ENCODE measurements at regions not wholly inside any gene's neighbourhood (a gene's known extent, or its start where the extent isn't known, plus 50 kb on each side); places are given as distances from the start of the nearest gene placed in this dataset.

DNA sequence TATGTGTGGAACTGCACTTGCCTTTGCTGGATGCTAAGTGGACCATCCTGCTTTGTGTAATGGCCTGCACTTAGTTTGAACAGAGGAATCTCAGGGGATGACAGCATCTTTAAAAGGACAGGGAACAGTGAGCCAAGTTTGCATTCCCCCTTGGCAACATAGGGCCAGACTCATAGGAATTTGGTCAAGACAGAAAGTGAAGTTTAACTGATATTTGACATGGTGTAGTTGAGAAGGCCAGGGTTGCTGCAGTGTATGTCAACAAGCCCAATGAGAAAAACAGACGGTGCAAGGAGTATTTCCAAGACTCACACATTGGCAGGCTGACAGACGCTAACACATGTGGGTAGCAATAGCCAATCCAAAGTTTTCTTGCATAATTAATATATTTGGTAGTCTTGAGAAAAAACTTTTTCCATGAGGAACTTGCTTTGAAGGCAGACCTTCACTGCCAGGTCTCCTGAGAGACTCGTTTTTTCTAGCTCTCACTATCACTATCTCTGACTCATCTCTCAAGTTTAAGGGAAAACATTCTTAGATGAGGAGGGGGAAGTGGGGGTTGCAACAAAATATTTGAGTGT is 213.8 kb downstream of the IBTK start:
- TF ChIP-seq, protein P1, sequence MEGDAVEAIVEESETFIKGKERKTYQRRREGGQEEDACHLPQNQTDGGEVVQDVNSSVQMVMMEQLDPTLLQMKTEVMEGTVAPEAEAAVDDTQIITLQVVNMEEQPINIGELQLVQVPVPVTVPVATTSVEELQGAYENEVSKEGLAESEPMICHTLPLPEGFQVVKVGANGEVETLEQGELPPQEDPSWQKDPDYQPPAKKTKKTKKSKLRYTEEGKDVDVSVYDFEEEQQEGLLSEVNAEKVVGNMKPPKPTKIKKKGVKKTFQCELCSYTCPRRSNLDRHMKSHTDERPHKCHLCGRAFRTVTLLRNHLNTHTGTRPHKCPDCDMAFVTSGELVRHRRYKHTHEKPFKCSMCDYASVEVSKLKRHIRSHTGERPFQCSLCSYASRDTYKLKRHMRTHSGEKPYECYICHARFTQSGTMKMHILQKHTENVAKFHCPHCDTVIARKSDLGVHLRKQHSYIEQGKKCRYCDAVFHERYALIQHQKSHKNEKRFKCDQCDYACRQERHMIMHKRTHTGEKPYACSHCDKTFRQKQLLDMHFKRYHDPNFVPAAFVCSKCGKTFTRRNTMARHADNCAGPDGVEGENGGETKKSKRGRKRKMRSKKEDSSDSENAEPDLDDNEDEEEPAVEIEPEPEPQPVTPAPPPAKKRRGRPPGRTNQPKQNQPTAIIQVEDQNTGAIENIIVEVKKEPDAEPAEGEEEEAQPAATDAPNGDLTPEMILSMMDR (IDR thresholded peaks at IDR 0.05; ENCODE audit: unreplicated experiment): no peak
- Mint-ChIP-seq H3K36me3 (no peaks in the 10 kb centered on the region), H3K4me3 (no peak overlapping the region), H3K4me1 (peaks cover 7% of the 10 kb centered on the region), H3K9me3 (no peaks in the 10 kb centered on the region), H3K27me3 (ENCODE audit: low read depth) (no peaks in the 10 kb centered on the region), H3K27ac (no peak overlapping the region)
- no peak for DNase-seq (ENCODE audit: low spot score in 2 of 2, unreplicated experiment in 2 of 2)

DNA sequence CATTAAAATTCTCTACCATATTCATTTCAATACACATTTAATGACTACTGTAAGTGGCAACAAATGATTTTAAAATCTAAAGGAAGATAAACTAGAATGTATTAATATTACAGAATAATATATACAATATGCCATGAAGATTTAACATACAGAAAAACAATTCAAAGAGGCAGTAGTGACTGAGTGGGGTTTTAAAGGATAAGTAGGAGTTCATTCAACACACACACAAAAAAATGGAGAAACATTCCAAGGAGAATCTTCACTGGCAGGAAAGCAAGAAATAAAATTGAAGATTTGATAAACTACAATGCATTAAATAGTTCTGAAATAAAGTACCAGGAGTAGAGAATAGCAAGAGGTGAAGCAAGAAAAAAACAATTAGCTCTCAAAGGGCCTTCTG is 215.1 kb downstream of the IBTK start:
- no peak overlapping the region for H3K4me3 Mint-ChIP-seq
- H3K27ac Mint-ChIP-seq: no peak overlapping the region
- no peak for DNase-seq (ENCODE audit: low spot score in 2 of 2, unreplicated experiment in 2 of 2)
- H3K4me1 Mint-ChIP-seq: peaks cover 7% of the 10 kb centered on the region
- H3K27me3 Mint-ChIP-seq (ENCODE audit: low read depth): no peaks in the 10 kb centered on the region
- H3K36me3 Mint-ChIP-seq: no peaks in the 10 kb centered on the region
- TF ChIP-seq, protein P1 (IDR thresholded peaks at IDR 0.05; ENCODE audit: unreplicated experiment): no peak
- H3K9me3 Mint-ChIP-seq: no peaks in the 10 kb centered on the region

DNA sequence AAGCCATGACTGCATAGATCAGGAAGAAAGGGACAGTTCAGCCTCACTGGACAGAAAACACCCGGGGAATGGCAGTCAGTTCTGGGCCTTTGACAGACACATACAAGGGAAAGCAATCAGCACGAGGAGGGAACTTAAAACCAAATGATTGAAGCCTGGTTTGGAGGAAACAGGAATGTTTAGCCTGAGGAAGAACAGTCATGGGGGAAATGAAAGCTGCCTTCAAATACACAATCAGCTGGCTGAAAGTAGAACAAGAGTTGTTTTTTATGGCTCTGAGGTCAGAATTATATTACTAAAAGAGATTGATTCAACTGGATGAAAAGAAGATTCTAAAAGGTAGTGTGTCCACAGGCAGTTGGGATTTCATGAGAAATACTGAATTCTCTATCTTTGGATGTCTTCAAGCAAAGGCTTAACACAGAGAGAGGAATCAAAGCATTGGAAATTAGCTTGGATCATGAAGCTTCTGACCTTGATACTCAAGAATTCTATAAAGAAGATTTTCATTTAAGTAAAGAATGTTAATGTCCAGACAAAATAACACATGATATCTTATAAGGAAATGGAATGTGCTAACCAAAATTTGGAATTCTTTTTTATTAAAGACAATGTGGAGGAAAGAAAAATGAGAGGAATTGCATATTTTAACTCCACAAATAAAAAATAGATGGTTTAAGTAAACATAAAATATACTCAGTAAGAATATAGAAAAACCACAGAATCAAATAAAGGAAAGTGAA is 216.6 kb downstream of the IBTK start:
- Mint-ChIP-seq H3K4me3 (no peak overlapping the region), H3K4me1 (peaks cover 7% of the 10 kb centered on the region), H3K9me3 (no peaks in the 10 kb centered on the region), H3K27ac (no peak overlapping the region), H3K27me3 (ENCODE audit: low read depth) (no peaks in the 10 kb centered on the region), H3K36me3 (no peaks in the 10 kb centered on the region)
- TF ChIP-seq, protein P1 (IDR thresholded peaks at IDR 0.05; ENCODE audit: unreplicated experiment): no peak
- no peak for DNase-seq (ENCODE audit: low spot score in 2 of 2, unreplicated experiment in 2 of 2)

DNA sequence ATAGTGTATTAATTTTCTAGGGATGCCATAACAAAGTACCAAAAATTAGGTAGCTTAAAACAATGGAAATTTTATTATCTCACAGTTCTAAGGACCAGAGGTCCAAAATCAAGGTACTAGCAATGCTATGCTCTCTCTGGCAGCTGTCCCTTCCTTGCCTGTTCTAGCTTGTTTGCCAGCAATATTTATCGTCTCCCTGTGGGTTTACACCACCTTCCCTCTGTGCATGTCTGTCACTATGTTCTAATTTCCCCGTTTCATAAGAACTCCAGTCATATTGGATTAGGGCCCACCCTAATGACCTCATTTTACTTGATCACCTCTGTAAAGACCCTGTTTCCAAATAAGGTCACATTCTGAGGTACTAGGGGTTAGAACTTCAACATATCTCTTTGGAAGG is 217.2 kb downstream of the IBTK start:
- TF ChIP-seq, protein P1 (IDR thresholded peaks at IDR 0.05; ENCODE audit: unreplicated experiment): no peak
- DNase-seq (ENCODE audit: low spot score in 2 of 2, unreplicated experiment in 2 of 2): no peak
- Mint-ChIP-seq H3K9me3 (no peaks in the 10 kb centered on the region), H3K4me1 (peaks cover 7% of the 10 kb centered on the region), H3K27ac (no peak overlapping the region), H3K36me3 (no peaks in the 10 kb centered on the region), H3K4me3 (no peak overlapping the region), H3K27me3 (ENCODE audit: low read depth) (no peaks in the 10 kb centered on the region)

DNA sequence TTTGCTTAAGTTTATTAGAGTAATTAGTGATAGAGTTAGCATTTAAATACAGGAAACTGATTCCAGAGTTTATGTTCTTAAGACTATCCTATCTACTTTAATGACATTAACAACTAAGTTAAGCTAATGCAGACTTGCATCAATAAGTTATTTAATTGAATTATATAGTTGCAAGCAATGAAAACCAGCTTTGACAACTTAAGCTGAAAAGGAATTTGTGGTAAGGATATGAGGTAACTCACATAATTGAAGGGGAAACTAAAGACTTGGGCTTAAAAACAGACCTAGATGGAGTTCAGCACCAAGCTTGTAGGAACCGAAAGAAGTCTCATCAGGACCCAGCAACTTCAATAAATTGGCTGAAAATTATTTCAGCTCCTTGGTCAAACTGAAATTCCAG is 222.3 kb downstream of the IBTK start:
- no peaks in the 10 kb centered on the region for H3K36me3 Mint-ChIP-seq
- no peak for DNase-seq (ENCODE audit: low spot score in 2 of 2, unreplicated experiment in 2 of 2)
- no peak overlapping the region for H3K4me3 Mint-ChIP-seq
- no peaks in the 10 kb centered on the region for H3K9me3 Mint-ChIP-seq
- TF ChIP-seq, protein P1 (IDR thresholded peaks at IDR 0.05; ENCODE audit: unreplicated experiment): no peak
- peaks cover under 1% of the 10 kb centered on the region for H3K4me1 Mint-ChIP-seq
- H3K27ac Mint-ChIP-seq: no peak overlapping the region
- no peaks in the 10 kb centered on the region for H3K27me3 Mint-ChIP-seq (ENCODE audit: low read depth)

Measured in mesothelial cell of epicardium (in vitro differentiated cells).